SHP77 (cell line): ENCODE measurements at regions not wholly inside any gene's neighbourhood (a gene's known extent, or its start where the extent isn't known, plus 50 kb on each side); places are given as distances from the start of the nearest gene placed in this dataset.
A peak's percentile ranks its signal among the peaks of the same experiment; 100 is the strongest.
"Not testable (repeated sequence)": the region's sequence is repeated elsewhere in the genome, so short reads cannot be mapped to it uniquely, and the experiment has no call there.

ENCODE experiments used
- DNase-seq, 2 experiments: peaks; one replicate each; lab custom pipeline; 2025; lab: John Stamatoyannopoulos, UW

GRCh38 chr20:4468114-4468513 lies 218.1 kb upstream of the PRNP start:
- DNase-seq: no peak

- peak in 1 of 2 experiments; percentile 33 for DNase-seq
Measured at GRCh38 chr20:4465855-4466545, 216.9 kb upstream of the ADRA1D start.

GRCh38 chr20:4465212-4465611 lies 216.1 kb upstream of the ADRA1D start:
- DNase-seq: no peak

- not testable (repeated sequence) for DNase-seq
Measured at GRCh38 chr20:4462801-4463200, 213.7 kb upstream of the ADRA1D start.

GRCh38 chr20:4459081-4459480 lies 210.0 kb upstream of the ADRA1D start:
- DNase-seq: no peak

- no peak for DNase-seq
Measured at GRCh38 chr20:4457566-4458543, 208.8 kb upstream of the ADRA1D start.

GRCh38 chr20:4455996-4456395 lies 206.9 kb upstream of the ADRA1D start:
- no peak for DNase-seq

- DNase-seq: no peak
Measured at GRCh38 chr20:4455301-4455701, 206.2 kb upstream of the ADRA1D start.

- no peak for DNase-seq
Measured at GRCh38 chr20:4454111-4454510, 205.0 kb upstream of the ADRA1D start.

- DNase-seq: no peak
Measured at GRCh38 chr20:4453359-4453758, 204.3 kb upstream of the ADRA1D start.

GRCh38 chr20:4451487-4452081 lies 202.5 kb upstream of the ADRA1D start:
- DNase-seq: no peak

GRCh38 chr20:4449957-4450715 lies 201.0 kb upstream of the ADRA1D start:
- DNase-seq: peak in 1 of 2 experiments; percentile 13

GRCh38 chr20:4445784-4446183 lies 196.7 kb upstream of the ADRA1D start:
- no peak for DNase-seq

- no peak for DNase-seq
Measured at GRCh38 chr20:4445331-4445730, 196.2 kb upstream of the ADRA1D start.

GRCh38 chr20:4444404-4444803 lies 195.3 kb upstream of the ADRA1D start:
- no peak for DNase-seq

GRCh38 chr20:4443016-4443415 lies 193.9 kb upstream of the ADRA1D start:
- DNase-seq: no peak

GRCh38 chr20:4441871-4442270 lies 192.8 kb upstream of the ADRA1D start:
- no peak for DNase-seq

GRCh38 chr20:4441191-4441590 lies 192.1 kb upstream of the ADRA1D start:
- DNase-seq: no peak

GRCh38 chr20:4439461-4439860 lies 190.4 kb upstream of the ADRA1D start:
- no peak for DNase-seq

- no peak for DNase-seq
Measured at GRCh38 chr20:4437131-4437530, 188.0 kb upstream of the ADRA1D start.

- DNase-seq: no peak
Measured at GRCh38 chr20:4435671-4436455, 186.8 kb upstream of the ADRA1D start.
